DND-41 (cell line): ENCODE measurements at regions not wholly inside any gene's neighbourhood (a gene's known extent, or its start where the extent isn't known, plus 50 kb on each side); places are given as distances from the start of the nearest gene placed in this dataset.

Experiments used
- ATAC-seq: fragments of 200-7000 bp; cut with Tn5 transposase; 3 replicates; pipeline ENCODE4 v1.9.1; 2021; ENCODE audit warnings: low read depth; ENCODE audit not compliant: insufficient read depth
- DNase-seq: peaks from one replicate; pipeline ENCODE4 v3.0.0-alpha.2; 2020
- H2AFZ ChIP-seq: 2 replicates; pipeline ENCODE4 v1.6.0; 2012; ENCODE audit warnings: low read depth, low read length
- H3K27ac ChIP-seq: 2 replicates; pipeline ENCODE4 v1.5.1; 2012; ENCODE audit warnings: low read length, inconsistent platforms
- H3K27me3 ChIP-seq: fragments of 200-600 bp; sonication (generic); 2 replicates; pipeline ENCODE4 v1.6.0; 2012; ENCODE audit warnings: low read length, mild to moderate bottlenecking, inconsistent platforms; ENCODE audit not compliant: insufficient read depth, poor library complexity
- H3K36me3 ChIP-seq: 2 replicates; pipeline ENCODE4 v1.5.1; 2012; ENCODE audit warnings: low read length, inconsistent platforms; ENCODE audit not compliant: insufficient read depth
- H3K4me1 ChIP-seq: 2 replicates; pipeline ENCODE4 v1.5.1; 2012; ENCODE audit warnings: mild to moderate bottlenecking, low read length; ENCODE audit not compliant: insufficient read depth
- H3K4me2 ChIP-seq: 2 replicates; pipeline ENCODE4 v1.6.0; 2012; ENCODE audit warnings: mild to moderate bottlenecking, moderate library complexity, low read length, inconsistent platforms; ENCODE audit not compliant: insufficient read depth
- H3K4me3 ChIP-seq, 2 experiments: fragments of 200-600 bp in 1 of 2; shearing (Covaris generic) in 1 of 2; 2 replicates each; pipeline ENCODE4 v1.5.1; 2012 to 2016; ENCODE audit warnings: inconsistent platforms in 2 of 2, low read length in 2 of 2, mild to moderate bottlenecking in 2 of 2, low read depth in 1 of 2, moderate library complexity in 1 of 2
- H3K79me2 ChIP-seq: 2 replicates; pipeline ENCODE4 v1.6.0; 2012; ENCODE audit warnings: low read length, inconsistent platforms; ENCODE audit not compliant: insufficient read depth
- H3K9ac ChIP-seq: 2 replicates; pipeline ENCODE4 v1.6.0; 2012; ENCODE audit warnings: low read depth, mild to moderate bottlenecking, inconsistent platforms, low read length, moderate library complexity
- H3K9me3 ChIP-seq: 2 replicates; pipeline ENCODE4 v1.5.1; 2012; ENCODE audit warnings: low read length, moderate library complexity, mild to moderate bottlenecking, inconsistent platforms; ENCODE audit not compliant: insufficient read depth, severe bottlenecking
- H4K20me1 ChIP-seq: 2 replicates; pipeline ENCODE4 v1.6.0; 2012; ENCODE audit warnings: low read length; ENCODE audit not compliant: insufficient read depth
- EZH2 ChIP-seq: IDR thresholded peaks from 3 replicates; pipeline ENCODE4 v1.6.1; 2012; ENCODE audit warnings: borderline replicate concordance, low read depth, mild to moderate bottlenecking, moderate library complexity, low read length, inconsistent platforms; ENCODE audit not compliant: severe bottlenecking
- TF ChIP-seq, protein P1 (sequence below): IDR thresholded peaks from 2 replicates; pipeline ENCODE4 v1.5.1; 2012; ENCODE audit warnings: borderline replicate concordance, low read length, moderate library complexity, mild to moderate bottlenecking; ENCODE audit not compliant: poor library complexity, severe bottlenecking; ENCODE audit errors: extremely low read depth

DNA sequence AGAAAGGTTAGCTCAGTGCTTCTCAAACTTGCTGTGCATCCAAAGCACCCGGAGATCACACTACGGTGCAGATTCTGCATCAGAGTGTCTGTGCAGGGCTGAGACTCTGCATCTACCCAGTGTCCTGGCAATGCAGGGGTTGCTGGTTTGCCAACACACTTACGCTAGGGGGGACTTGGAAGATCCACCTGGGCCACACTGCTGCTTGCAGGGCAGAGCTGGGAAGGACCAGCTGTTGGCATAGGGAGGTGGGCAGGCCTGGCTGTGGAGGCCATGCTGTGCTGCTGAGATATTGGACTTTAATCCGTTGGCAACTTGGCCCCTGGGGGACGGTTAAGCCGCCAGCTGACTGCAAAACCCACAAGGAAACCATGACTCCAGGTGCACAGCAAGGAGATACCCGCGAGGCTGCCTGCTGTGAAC is 397.6 kb upstream of the HS6ST1 start:
- H2AFZ ChIP-seq, result no peak overlapping the region
- peak; percentile 96 for DNase-seq
- H3K27me3 ChIP-seq, result no peaks in the 10 kb centered on the region
- peak overlapping the region; percentile 44 for H3K9ac ChIP-seq
- peak overlapping the region; percentile 47 for H3K4me2 ChIP-seq
- H3K36me3 ChIP-seq, result no peaks in the 10 kb centered on the region
- TF ChIP-seq, protein P1, sequence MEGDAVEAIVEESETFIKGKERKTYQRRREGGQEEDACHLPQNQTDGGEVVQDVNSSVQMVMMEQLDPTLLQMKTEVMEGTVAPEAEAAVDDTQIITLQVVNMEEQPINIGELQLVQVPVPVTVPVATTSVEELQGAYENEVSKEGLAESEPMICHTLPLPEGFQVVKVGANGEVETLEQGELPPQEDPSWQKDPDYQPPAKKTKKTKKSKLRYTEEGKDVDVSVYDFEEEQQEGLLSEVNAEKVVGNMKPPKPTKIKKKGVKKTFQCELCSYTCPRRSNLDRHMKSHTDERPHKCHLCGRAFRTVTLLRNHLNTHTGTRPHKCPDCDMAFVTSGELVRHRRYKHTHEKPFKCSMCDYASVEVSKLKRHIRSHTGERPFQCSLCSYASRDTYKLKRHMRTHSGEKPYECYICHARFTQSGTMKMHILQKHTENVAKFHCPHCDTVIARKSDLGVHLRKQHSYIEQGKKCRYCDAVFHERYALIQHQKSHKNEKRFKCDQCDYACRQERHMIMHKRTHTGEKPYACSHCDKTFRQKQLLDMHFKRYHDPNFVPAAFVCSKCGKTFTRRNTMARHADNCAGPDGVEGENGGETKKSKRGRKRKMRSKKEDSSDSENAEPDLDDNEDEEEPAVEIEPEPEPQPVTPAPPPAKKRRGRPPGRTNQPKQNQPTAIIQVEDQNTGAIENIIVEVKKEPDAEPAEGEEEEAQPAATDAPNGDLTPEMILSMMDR, result peak; percentile 32
- TF ChIP-seq EZH2, result no peak
- peaks cover 87% of the 10 kb centered on the region for H3K4me1 ChIP-seq
- no peaks in the 10 kb centered on the region for H3K9me3 ChIP-seq
- H3K27ac ChIP-seq, result peak overlapping the region; percentile 94
- no peaks in the 10 kb centered on the region for H4K20me1 ChIP-seq
- H3K4me3 ChIP-seq, result peak overlapping the region in 1 of 2 experiments; percentile 10; a peak in 2 of 4 replicates
- ATAC-seq, result peak; percentile 67
- no peaks in the 10 kb centered on the region for H3K79me2 ChIP-seq

GRCh38 chr2:128717758-128718710 is 399.4 kb upstream of the HS6ST1 start:
- DNase-seq, result peak; percentile 12
- ATAC-seq, result no peak
- H3K79me2 ChIP-seq, result no peaks in the 10 kb centered on the region
- H3K4me2 ChIP-seq, result no peak overlapping the region
- H3K9me3 ChIP-seq, result no peaks in the 10 kb centered on the region
- no peaks in the 10 kb centered on the region for H3K36me3 ChIP-seq
- H3K4me1 ChIP-seq, result peaks cover 98% of the 10 kb centered on the region
- H3K27me3 ChIP-seq, result no peaks in the 10 kb centered on the region
- no peak overlapping the region for H2AFZ ChIP-seq
- H3K27ac ChIP-seq, result peak overlapping the region; percentile 94
- H3K4me3 ChIP-seq, result no peak overlapping the region
- no peaks in the 10 kb centered on the region for H4K20me1 ChIP-seq
- H3K9ac ChIP-seq, result peak overlapping the region; percentile 6; the same call in 1 of the 2 replicates
- TF ChIP-seq, protein P1, result no peak
- no peak for TF ChIP-seq EZH2

GRCh38 chr2:128720080-128721022 is 401.7 kb upstream of the HS6ST1 start:
- Histone ChIP-seq H3K27me3 (no peaks in the 10 kb centered on the region), H3K27ac (peak overlapping the region; percentile 52), H3K9me3 (no peaks in the 10 kb centered on the region), H3K4me3 (no peak overlapping the region), H2AFZ (no peak overlapping the region), H3K4me2 (no peak overlapping the region), H3K9ac (no peak overlapping the region), H4K20me1 (no peaks in the 10 kb centered on the region), H3K36me3 (no peaks in the 10 kb centered on the region), H3K79me2 (no peaks in the 10 kb centered on the region), H3K4me1 (peaks cover 85% of the 10 kb centered on the region)
- no peak for TF ChIP-seq EZH2
- TF ChIP-seq, protein P1, result peak; percentile 48
- ATAC-seq (no peak), DNase-seq (no peak)
